ENCODE measurements at regions not wholly inside any gene's neighbourhood (a gene's known extent, or its start where the extent isn't known, plus 50 kb on each side); places are given as distances from the start of the nearest gene placed in this dataset.

GRCh38 chr1:87439821-87440220, 111.1 kb downstream of the LMO4 start:
- TF ChIP-seq CTCF (IDR thresholded peaks at IDR 0.05 in 4 of 5, conservative IDR thresholded peaks at IDR 0.05 in 1 of 5) = no peak
- TF ChIP-seq POLR2A (IDR thresholded peaks at IDR 0.05) = no peak

Measured in gastrocnemius medialis (tissue), 4 donors.